Activated CD4-positive, alpha-beta T cell treated with anti-CD3 and anti-CD28 coated beads, Interleukin-2, amount 50 U/mL, for 24 hours (primary cell): ENCODE measurements at regions not wholly inside any gene's neighbourhood (a gene's known extent, or its start where the extent isn't known, plus 50 kb on each side); places are given as distances from the start of the nearest gene placed in this dataset.

ENCODE experiments used
- DNase-seq, 2 donors: peaks; one replicate each; pipeline ENCODE4 v3.0.0-alpha.2; 2020; ENCODE audit warnings: low read depth in 1 of 2, low spot score in 1 of 2

GRCh38 chr1:222370913-222371675, 176.8 kb downstream of the HHIPL2 start:
- no peak for DNase-seq

- no peak for DNase-seq
Measured at GRCh38 chr1:222370081-222370912, 177.6 kb downstream of the HHIPL2 start.

GRCh38 chr1:222369148-222369547, 178.8 kb downstream of the HHIPL2 start:
- no peak for DNase-seq

- no peak for DNase-seq
Measured at GRCh38 chr1:222358100-222358499, 189.8 kb downstream of the HHIPL2 start.

- no peak for DNase-seq
Measured at GRCh38 chr1:222357252-222357651, 190.7 kb downstream of the HHIPL2 start.

- no peak for DNase-seq
Measured at GRCh38 chr1:222347627-222348026, 200.3 kb downstream of the HHIPL2 start.

- DNase-seq: no peak
Measured at GRCh38 chr1:222346955-222347354, 200.9 kb downstream of the HHIPL2 start.

- DNase-seq: no peak
Measured at GRCh38 chr1:222339376-222339947, 208.4 kb downstream of the HHIPL2 start.

- no peak for DNase-seq
Measured at GRCh38 chr1:222335586-222335985, 212.3 kb downstream of the HHIPL2 start.

- DNase-seq: no peak
Measured at GRCh38 chr1:222334026-222334680, 213.8 kb downstream of the HHIPL2 start.

GRCh38 chr1:222331765-222332164, 216.1 kb downstream of the HHIPL2 start:
- DNase-seq: no peak

GRCh38 chr1:222331340-222331739, 216.6 kb downstream of the HHIPL2 start:
- no peak for DNase-seq

- no peak for DNase-seq
Measured at GRCh38 chr1:222329493-222330045, 218.3 kb downstream of the HHIPL2 start.

- no peak for DNase-seq
Measured at GRCh38 chr1:222326710-222327036, 221.2 kb downstream of the HHIPL2 start.

GRCh38 chr1:222326006-222326709, 221.7 kb downstream of the HHIPL2 start:
- no peak for DNase-seq

- DNase-seq: no peak
Measured at GRCh38 chr1:222325506-222325905, 222.4 kb downstream of the HHIPL2 start.

- no peak for DNase-seq
Measured at GRCh38 chr1:222314839-222315238, 233.1 kb downstream of the HHIPL2 start.

GRCh38 chr1:222310836-222311235, 237.1 kb downstream of the HHIPL2 start:
- DNase-seq: no peak

- DNase-seq: no peak
Measured at GRCh38 chr1:222307621-222308020, 240.3 kb downstream of the HHIPL2 start.

- DNase-seq: no peak
Measured at GRCh38 chr1:222306512-222306911, 241.4 kb downstream of the HHIPL2 start.

- no peak for DNase-seq
Measured at GRCh38 chr1:222306011-222306410, 241.9 kb downstream of the HHIPL2 start.
